ENCODE measurements at regions not wholly inside any gene's neighbourhood (a gene's known extent, or its start where the extent isn't known, plus 50 kb on each side); places are given as distances from the start of the nearest gene placed in this dataset.

DNA sequence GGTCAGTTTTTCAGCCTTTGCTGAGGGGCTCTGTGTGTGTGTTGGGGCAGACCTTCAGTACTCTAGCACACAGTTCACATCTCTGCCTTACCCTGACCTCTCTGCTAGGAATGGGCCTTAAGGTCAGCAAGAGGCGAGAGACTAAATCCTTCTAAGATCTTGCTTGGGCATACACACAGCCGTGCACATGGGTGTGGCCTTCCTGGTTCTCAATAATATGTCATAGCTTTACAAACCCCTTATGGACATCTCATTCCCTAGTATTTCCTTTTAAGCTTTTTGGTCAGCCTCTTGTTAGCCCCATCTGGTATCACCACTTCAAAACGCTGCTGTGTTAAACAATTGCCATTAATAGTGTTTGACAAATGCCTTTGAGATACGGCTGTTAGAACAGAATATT, 69.4 kb upstream of the SPATA13 start:
- TF ChIP-seq CTCF (IDR thresholded peaks at IDR 0.05) (no peak), BHLHE40 (IDR thresholded peaks at IDR 0.05; ENCODE audit: low read depth, low read length) (no peak)
